H1 (cell line): ENCODE measurements at regions not wholly inside any gene's neighbourhood (a gene's known extent, or its start where the extent isn't known, plus 50 kb on each side); places are given as distances from the start of the nearest gene placed in this dataset.

Experiments
- MAX ChIP-seq: IDR thresholded peaks from 2 replicates; pipeline ENCODE4 v1.6.1; 2012; ENCODE audit warnings: inconsistent platforms
- POLR2A ChIP-seq, 2 experiments: IDR thresholded peaks; 1 replicate in 1 of 2; 2 replicates in 1 of 2; pipeline ENCODE4 v1.6.1; 2011; ENCODE audit warnings: low read depth in 2 of 2, low read length in 2 of 2, mild to moderate bottlenecking in 2 of 2; ENCODE audit errors: control extremely low read depth in 1 of 2
- SIN3A ChIP-seq, 2 experiments: IDR thresholded peaks in 1 of 2; conservative IDR thresholded peaks in 1 of 2; 2 replicates each; pipeline ENCODE4 v1.6.1; 2011 to 2012; ENCODE audit warnings: low read length in 2 of 2, improper control_type of control experiment in 1 of 2, low read depth in 1 of 2, mild to moderate bottlenecking in 1 of 2
- SP4 ChIP-seq: IDR thresholded peaks from 2 replicates; pipeline ENCODE4 v1.6.1; 2012; ENCODE audit warnings: low read length, inconsistent platforms
- TBP ChIP-seq: IDR thresholded peaks from 2 replicates; pipeline ENCODE4 v1.6.1; 2011; ENCODE audit warnings: low read depth, low read length, improper control_type of control experiment
- YY1 ChIP-seq: IDR thresholded peaks from 2 replicates; pipeline ENCODE4 v1.6.1; 2011; ENCODE audit warnings: low read depth, mild to moderate bottlenecking, low read length

- TF ChIP-seq TBP, result no peak
- TF ChIP-seq SIN3A (conservative IDR thresholded peaks at IDR 0.05 in 1 of 2, IDR thresholded peaks at IDR 0.05 in 1 of 2; ENCODE audit: low read depth in 1 of 2, low read length in 2 of 2), result no peak
- TF ChIP-seq SP4, result no peak
- no peak for TF ChIP-seq YY1
- TF ChIP-seq POLR2A (IDR thresholded peaks at IDR 0.05; ENCODE audit: control extremely low read depth in 1 of 2, low read depth in 2 of 2, low read length in 2 of 2), result no peak
- no peak for TF ChIP-seq MAX
Observed at GRCh38 chr5:39740404-39740803, 315.6 kb upstream of the DAB2 start (continued).
